GM03348 (cell line): ENCODE measurements at regions not wholly inside any gene's neighbourhood (a gene's known extent, or its start where the extent isn't known, plus 50 kb on each side); places are given as distances from the start of the nearest gene placed in this dataset.
"Not testable (repeated sequence)": the region's sequence is repeated elsewhere in the genome, so short reads cannot be mapped to it uniquely, and the experiment has no call there.

Source experiments
- DNase-seq: peaks from one replicate; pipeline ENCODE4 v3.0.0; 2012; ENCODE audit warnings: low spot score

DNA sequence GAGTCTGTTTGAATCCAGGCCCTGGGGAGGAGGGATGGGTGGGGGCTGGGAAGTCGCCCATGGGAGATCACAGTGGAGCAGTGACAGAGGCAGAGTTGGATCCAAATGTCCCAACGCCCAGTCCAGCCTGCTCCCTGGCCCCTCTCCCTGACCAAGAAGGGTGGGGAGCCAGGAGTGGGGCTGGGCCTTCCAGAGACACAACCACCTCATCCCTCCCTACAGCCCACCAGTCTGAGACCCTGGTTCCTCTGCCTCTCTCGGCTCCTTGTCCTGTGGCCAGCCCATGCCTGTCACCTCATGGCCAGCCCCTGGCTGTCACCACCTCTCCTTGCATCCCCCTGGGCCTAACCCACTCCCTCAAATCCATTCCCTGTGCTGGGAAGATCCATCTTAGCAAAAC lies 71.2 kb upstream of the PRR5 start:
- no peak for DNase-seq

DNA sequence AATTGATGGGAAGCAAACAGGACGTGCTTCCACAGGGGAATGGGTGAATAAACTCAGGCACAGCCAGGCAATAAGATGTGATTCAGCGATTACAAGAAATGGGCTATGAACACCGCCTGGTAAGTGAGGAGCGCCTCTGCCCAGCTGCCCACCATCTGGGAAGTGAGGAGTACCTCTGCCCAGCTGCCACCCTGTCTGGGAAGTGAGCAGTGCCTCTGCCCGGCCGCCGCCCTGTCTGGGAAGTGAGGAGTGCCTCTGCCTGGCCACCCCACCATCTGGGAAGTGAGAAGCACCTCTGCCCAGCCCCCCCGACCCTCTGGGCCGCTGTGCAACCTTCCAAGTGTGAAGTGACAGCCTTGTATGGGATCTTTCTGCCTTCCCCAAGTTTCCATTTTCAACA lies 73.2 kb upstream of the PRR5 start:
- no peak for DNase-seq

- DNase-seq, result no peak
Observed at GRCh38 chr22:44628273-44628672, 73.7 kb upstream of the PRR5 start.

- DNase-seq, result no peak
Observed at GRCh38 chr22:44627521-44628139, 74.4 kb upstream of the PRR5 start.

DNA sequence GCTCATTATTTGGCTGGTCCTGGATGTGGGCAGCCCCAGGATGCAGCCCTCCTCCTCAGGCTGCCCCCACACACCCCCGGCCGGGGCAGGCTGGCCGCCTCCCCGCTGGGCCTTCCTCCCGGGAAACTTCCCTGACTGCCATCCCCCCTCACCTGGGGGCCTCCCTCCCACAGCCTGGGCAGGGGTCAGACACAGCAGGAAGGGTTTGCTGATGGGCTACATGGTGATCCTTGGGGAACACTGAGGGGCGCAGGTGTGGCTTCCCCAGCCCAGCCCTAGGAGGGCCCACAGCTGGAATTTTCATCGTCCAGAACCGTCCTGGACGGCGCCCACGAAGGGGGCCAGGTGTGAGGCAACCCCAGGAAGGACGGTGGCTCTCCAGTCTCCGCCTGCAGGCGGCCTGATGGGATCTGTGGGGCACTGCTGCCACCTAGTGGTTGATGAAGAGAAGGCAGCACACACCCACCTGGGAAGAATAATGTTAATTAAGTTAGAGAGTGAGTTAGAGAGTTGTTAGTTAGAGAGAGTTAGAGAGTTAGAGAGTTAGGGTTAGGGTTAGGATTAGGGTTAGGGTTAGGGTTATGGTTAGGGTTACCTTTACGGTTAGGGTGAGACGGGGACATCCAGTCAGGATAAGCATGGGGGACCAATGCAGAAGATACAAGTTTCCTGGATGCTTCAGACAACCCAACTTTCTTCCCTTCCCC lies 75.9 kb upstream of the PRR5 start:
- DNase-seq, result peak; percentile 90

- no peak for DNase-seq
Observed at GRCh38 chr22:44625421-44625760, 76.6 kb upstream of the PRR5 start.

DNA sequence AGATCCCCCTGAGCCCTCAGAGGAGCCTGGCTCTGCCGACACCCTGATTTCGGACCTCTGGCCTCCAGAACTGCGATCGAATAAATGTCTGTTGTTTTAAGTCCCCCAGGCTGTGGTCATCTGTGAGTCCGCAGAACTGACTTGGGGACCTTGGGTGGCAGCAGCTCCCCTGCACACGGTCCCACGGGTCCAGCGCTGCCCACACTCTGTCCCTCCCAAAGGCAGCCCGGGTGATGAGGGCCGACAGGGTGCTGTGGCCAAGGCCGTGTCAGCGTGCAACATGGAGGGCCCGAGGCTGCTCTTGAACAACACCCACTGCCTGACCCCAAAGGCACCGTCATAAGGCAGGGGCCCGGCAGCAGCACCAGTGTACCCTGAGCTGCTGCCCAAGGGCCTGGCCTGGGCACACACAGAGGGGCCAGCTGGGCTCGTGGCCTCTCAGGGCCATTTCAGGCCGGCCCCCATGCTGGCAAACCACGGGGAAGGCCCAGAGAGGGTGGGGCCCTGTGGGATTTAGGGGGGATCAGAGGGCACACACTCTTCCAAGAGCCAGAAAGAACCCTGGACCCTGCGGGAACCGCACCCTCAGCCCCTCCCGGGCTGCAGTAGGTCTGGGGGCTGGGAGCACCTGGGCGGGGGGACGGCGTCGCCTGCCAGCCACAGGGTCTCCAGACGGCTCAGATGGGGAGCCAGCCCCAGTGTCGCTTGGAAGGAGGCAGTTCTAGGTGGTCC lies 77.1 kb upstream of the PRR5 start:
- no peak for DNase-seq

GRCh38 chr22:44623771-44624510 lies 78.1 kb upstream of the PRR5 start:
- peak; percentile 76 for DNase-seq

DNA sequence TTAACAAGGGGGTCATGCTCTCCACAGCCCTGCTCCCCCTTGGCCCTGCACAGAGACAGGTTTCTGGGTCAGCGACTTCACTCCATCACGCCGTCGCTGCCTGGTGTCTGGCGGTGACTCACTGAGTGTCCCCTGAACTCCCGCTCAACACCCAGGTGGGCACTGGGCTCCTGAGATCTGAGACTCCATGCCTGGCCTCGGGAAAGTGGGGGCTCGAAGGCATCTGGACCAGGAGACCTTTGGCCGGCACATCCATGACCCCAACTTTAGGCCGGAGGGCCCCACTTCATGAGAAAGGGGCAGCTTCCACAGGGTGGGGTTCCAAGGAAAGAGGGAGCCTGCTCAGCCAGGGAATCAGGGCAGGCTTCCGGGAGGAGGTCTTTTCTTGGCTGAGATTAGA lies 79.3 kb upstream of the PRR5 start:
- no peak for DNase-seq

- no peak for DNase-seq
Observed at GRCh38 chr22:44622147-44622427, 79.9 kb upstream of the PRR5 start.

DNA sequence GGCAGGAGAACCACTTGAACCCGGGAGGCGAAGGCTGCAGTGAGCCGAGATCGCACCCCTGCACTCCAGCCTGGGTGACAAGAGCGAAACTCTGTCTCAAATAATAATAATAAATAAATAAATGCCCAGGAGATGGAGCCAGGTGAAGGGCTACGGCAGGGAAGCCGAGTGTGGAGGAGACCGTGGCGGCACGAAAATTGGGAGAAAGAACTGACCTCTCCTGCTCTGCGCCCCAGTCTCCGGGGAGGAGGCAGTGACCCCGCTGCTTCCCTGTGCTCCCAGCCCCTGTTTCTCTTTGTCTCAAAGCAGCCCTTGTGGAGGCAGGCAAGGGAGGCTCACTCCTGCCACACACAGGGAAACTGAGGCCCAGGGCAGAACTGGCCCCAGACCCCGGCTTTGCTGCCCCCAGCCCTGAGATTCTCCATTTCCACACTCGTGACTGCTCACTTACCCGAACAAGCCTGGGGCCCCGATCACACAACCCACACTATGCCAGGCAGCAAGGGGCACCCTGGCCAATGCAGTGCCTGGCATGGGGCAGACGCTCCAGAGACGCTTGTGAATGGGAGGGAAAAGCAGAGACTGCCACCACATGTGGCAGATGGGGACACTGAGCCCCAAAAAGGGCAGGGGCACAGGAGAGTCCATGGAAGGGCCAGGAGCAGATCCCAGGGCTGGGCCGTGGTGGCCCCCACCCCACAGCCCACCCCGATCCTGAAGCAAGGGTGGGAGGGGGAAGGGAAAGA lies 80.4 kb upstream of the PRR5 start:
- DNase-seq, result no peak

GRCh38 chr22:44620841-44621257 lies 81.2 kb upstream of the PRR5 start:
- no peak for DNase-seq

GRCh38 chr22:44620129-44620840 lies 81.7 kb upstream of the PRR5 start:
- DNase-seq, result no peak

GRCh38 chr22:44619560-44620128 lies 82.4 kb upstream of the PRR5 start:
- not testable (repeated sequence) for DNase-seq

- not testable (repeated sequence) for DNase-seq
Observed at GRCh38 chr22:44618910-44619309, 83.1 kb upstream of the PRR5 start.

DNA sequence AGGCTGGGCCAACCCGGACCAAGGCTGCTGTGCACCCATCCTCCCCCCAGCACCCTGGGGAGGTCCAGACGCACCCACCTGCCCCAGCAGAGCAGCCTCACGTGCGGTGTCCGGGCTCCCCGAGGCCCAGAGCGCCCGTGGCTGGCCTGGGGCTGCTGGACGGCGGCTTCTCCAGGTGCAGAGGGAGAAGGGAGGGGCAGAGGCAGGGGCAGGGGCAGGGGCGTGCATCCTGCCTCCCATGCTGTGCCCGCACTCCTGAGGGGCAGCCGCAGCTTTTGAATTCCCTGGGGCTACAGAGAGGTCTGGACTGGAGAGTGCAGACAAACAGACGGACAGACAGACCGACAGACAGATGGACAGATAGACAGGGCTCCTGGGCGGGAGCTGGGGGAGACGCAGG lies 83.6 kb upstream of the PRR5 start:
- DNase-seq, result no peak

- no peak for DNase-seq
Observed at GRCh38 chr22:44617828-44618227, 84.2 kb upstream of the PRR5 start.

DNA sequence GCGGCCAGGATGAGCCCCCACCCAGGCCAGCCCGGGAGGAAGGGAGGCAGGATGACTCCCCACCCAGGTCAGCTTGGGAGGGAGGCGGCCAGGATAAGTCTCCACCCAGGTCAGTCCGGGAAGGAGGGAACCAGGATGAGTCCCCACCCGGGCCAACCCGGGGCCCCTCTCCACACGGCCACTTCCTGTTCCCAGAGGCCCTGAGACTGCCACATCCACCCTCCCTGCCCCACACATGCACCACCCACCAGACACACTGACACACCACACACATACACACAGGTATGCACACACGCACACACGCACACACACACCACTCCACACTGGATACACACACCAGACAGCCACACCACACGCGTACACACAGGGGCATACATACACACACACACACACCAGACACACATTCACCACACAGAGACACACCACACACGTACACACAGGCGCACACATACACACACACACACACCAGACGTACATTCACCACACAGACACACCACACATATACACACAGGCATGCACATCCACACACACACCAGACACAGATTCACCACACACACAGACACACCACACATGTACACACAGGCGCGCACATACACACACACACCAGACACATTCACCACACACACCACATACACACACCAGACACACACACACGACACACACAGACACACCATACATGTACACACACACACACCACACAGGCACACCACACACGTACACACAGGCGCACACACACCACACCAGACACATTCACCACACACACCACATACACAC lies 84.9 kb upstream of the PRR5 start:
- DNase-seq, result no peak

DNA sequence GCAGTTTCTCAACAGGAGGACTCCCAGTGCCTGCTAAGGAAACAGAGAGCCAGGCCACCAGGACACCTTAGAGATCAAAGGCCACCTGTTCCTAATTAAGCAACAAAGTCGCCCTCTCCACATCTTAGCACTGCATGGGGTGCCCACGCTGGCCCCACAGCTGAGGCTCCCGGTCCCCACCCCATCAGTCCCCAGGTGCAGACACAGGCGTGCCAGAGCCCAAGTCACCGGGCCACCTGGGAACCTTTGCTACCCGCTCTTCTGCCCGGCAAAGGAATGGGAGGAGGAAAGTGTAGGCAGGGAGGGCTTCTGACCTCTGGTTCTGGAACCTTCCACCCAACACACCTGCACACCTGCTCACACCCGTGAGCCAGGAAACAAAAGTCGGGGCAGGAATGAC lies 85.5 kb upstream of the PRR5 start:
- no peak for DNase-seq

DNA sequence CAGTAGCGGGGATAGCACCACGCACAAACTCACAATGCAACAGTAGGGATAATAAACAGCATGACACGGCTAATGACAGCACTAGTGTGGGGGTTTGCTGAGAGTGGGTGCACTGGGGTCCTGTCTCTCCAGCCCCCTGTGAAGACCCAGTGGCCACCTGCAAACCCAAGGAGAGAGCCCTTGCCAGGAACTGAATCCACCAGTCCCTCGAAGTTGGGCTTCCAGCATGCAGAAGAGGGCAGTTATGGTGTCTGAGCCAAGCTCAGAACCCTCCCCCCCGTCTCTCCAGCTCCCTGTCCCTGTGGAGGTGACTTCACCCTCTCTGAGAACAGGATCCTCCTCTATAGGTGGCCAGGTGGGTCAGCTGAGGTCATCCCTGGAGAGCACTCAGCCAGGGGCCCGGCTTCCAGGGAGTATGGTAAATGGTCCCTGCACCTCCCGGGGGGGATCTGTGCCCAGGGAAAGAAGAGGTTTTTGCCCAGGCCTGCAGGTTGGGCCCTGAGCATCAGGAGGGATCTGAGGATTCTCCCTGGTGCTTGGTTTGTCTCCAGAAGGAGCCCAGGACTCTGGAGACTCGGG lies 86.3 kb upstream of the PRR5 start:
- no peak for DNase-seq
